T follicular helper cell (primary cell): ENCODE measurements at regions not wholly inside any gene's neighbourhood (a gene's known extent, or its start where the extent isn't known, plus 50 kb on each side); places are given as distances from the start of the nearest gene placed in this dataset.
"Not testable (repeated sequence)": the region's sequence is repeated elsewhere in the genome, so short reads cannot be mapped to it uniquely, and the experiment has no call there.

ENCODE experiments used
- DNase-seq: peaks from one replicate; pipeline ENCODE4 v3.0.0-alpha.2; 2020; ENCODE audit warnings: low read depth

- DNase-seq, result no peak
Observed at GRCh38 chr9:135295551-135296300, 183.9 kb upstream of the PPP1R26 start.

DNA sequence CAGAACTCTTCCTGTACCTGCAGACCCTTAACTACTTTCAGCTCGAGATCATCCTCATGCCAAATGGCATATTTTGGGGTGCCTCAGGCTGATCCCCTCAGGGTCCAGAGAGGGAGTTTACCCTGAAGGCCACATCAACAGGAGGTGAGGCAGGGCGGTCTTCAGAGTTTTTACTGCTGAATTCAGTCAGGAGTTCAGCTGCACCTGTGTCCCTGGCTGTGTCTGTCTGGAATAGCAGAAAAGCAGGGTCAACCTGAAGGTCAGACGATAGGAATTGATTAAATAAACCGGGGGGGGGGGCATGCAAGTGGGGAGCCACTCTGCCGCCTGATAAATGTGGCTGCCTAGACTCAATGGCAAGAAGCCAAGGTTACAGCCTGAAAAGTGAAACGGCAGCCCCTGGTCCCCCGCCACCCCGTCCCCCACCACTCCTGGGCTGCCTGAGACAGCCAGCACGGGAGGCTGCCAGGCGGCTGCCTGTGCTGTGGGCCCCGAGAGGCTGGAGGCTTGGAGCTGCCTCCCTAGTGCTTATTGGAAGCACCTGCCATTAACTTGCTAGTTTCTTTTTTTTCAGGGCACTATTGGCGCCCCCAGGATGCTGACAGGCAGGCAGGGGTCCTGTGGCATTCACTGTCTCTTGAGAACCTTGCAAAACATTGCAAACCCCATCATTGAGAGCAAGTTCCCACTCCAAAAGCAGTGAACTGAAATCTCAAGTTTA lies 182.7 kb upstream of the PPP1R26 start:
- DNase-seq, result no peak

DNA sequence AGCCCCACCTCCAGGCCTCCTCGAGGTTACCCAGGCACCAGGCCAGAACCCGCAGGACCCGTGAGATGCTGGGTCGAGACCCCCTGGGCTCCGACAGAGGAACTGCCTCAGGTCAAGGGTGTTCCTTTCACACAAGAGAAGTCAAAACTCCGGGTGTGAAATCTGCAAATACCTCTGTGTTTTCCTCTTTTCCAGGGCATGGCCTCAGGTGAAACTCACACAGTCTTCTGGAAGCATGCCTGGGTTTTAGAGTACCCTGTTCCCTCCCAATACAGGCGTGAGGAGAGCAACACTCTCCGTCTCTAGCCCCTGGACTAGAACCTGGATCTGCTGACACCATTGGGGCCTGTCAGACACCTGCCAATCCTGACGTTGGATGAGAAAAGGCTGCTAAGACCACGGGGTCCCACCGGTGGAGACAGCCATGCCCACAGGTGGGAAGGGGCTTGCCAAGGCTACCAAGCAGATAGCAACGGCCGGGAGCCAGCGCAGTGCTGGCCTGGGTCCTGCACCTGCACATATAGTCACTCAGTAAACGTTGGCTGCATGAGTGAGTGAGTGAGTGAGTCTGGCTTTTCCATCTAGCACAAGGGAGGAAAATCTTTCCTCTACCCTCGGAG lies 182.0 kb upstream of the PPP1R26 start:
- DNase-seq, result no peak

GRCh38 chr9:135299239-135299590 lies 180.4 kb upstream of the PPP1R26 start:
- no peak for DNase-seq

DNA sequence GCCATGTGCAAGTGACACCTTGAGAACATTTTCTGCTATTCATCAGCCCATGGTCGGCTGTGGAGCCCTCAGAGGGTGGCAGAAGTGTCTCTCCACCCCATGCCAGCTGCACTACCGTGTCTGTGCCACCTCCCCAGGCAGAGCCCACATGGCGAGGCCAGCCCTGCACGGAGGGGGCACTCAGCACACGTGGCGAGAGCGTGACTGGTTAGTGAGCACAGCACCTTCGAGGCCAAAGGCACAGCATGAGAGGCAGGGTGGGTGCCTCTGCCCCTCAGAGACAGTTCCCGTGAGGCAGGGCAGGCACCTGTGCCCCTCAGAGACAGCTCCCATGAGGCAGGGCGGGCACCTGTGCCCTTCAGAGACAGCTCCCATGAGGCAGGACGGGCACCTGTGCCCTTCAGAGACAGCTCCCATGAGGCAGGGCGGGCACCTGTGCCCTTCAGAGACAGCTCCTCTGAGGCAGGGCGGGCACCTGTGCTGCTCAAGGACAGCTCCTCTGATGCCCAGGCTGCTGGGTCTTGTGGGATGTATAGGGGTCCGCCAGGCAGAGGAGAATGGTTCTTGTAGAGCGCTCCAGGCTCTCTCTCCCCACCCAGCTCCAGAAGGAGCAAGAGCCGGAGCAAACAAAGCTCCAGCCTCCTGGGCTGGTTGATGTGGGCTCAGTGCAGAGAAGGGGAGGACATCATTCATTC lies 179.8 kb upstream of the PPP1R26 start:
- DNase-seq, result no peak

GRCh38 chr9:135300346-135301141 lies 179.0 kb upstream of the PPP1R26 start:
- no peak for DNase-seq

DNA sequence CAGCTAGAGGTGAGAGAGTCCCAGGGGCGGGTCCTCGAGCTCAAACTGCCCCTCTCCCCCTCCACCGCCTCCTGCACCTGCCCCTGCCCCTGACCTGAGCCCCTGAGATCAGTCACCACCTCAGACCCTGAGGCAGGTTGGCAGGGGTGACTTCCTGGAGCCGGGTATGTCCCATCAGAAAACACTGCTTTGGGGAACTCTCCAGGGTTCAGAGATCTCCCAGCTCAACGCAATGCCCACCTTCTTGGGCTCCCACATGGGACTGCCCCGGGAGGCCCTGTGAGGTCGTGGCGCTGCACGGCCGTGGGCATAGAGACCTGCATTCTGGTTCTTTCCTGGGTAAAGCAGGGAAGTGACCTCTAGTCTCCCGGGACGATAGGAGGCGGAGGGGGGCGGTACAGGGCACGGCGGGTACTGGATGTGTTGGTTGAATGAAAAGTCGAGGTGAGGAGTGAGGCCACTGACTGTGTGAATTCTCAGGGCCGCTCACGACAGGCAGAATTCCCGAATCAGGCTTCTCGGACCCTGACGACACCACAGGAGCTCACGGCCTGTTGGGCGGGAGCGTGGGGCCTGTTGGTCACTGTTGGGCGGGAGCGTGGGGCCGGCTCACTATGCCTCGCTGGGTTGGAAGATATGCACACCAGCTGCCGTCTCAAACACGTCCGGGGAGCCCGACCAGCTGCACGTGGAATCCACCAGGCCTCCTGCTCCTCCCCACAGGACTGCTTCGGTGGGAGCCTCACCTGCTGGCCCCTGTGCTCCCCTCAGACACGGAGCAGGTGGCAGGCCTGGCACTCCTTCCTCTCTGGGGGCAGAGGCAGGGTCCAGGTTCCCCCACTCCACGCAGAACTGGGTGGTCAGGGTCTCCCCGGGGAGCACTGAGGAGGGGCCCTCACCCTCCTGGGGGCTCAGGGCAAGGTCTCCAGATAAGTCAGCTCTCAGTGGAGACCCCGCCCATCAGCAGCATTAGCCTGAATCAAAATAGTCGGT lies 178.0 kb upstream of the PPP1R26 start:
- DNase-seq, result no peak

DNA sequence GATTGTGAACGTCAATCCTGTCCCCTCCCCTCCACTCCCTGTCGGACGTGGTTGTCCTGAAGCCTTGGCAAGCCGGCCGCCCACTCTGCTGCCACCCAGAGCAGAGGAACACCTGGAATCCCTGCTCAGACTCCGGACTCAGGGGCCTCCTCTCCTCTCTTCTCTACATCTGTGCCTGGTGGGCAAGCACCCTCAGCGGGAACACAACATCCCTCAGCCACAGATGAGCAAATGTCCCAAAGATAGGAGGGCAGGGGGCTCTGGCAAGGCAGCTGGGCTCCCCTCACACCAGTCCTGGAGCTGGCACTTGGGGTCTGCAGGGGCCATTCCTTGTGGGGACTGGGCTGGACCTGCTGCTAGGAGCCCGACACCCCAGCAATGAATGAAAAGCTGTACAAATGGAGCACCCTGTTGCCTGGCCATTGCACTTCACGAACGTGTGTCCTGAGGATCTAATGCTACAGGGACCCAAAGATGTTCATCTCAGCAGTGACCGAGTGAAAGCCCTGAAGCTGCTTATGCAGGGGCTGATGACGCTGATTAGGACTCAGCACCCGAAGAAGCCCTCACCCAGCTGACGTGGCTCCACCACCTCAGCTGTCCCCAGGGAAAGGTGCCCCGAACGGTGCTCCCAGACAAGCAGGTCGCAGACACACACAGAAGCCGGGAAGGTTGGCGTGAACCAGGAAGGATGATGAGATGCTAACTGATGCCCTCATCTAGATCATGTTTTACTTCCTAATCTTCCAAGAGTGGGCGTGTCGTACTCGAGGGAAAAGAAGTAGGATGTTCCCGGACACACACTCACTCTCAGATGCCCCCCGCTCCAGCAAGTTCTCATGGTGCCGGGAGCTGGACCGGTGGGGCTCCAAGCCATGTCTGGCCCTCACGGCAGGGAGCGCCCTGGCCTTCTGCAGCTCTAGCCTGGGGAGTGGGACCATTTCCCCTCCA lies 177.0 kb upstream of the PPP1R26 start:
- DNase-seq, result no peak

DNA sequence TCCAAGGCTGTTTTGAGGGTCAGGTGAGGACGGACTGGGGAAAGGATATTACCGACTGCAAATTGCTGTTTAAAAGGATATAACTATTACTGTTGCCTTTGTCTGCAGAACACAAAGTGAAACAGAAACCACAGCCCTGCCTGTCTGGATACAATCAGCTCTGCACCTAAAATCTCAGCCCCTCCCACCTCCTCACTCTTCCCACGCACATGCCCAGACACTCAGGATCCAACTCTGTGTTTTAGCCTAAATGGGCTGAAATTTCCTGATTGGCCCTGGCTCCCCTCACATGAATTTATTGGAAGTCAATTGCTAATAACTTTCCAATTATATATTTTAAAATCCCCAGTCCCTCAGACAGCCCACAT lies 176.3 kb upstream of the PPP1R26 start:
- DNase-seq, result no peak

- DNase-seq, result no peak
Observed at GRCh38 chr9:135303865-135304499, 175.6 kb upstream of the PPP1R26 start.

DNA sequence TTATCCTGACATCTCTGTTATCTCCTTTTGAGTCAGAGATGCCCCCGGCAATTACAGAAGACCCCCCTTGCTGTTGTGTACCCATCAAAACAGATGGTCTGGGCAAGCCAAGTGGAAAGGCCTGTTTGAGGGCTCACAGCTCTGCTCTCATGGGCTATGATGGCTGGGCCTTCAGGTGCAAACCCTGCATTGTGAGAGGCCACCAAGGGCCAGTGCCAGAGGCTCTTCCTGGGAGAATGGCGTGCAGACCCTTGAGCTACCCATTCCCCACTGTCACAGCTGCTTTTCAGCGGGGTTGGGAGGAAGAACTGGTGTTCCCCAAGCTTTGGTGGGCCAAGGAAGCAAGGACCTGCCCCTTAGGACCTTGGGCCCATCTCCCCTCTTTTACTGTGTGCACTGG lies 174.7 kb upstream of the PPP1R26 start:
- DNase-seq, result no peak

DNA sequence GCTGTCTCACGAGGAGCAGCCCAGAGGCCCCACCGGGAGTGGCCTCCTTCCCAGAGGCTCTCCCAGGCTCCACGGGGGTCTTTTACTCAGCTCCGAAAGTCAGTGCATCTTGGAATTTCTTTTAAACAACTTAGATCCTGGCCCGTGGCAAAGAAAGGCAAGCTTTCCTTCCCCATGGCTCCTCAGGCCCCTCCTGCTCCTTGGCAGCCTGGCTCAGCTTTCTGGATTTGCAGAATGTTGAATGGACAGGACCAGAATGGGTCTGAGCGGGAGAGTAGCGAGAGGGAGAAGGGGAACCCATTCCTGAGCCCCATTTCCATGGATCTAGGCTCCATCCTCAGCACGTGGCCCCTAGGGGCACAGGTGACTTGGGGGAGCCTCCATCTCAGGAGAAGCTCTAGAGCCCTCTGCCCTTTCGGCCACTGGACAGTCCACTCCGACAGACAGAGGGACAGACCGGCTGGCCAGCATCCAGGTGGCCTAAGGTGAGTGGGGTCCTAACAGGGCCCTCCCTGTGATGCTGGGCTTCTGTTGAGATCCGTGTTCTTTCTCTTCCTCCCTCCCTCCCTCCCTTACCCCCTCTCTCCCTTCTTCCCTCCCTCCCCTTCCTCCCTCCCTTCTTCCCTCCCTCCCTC lies 173.9 kb upstream of the PPP1R26 start:
- DNase-seq, result no peak

DNA sequence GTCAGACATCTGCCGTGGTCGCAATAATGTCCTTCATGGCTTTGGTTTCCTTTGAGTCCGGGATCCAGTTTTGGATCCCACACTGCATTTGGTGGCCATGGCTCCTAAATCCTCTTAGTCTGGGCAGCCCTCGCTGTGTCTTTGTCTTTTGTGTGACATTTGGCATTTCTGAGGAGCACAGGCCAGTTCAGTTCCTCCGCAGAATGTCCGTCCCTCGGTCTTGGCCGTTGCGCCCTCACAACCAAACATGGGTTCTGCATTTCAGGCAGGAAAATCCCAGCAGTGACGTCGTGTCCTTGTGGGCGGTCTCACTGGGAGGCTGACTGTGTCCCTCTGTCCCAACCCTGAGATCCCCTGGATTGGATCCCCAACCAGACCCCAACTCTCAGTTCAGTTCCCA lies 172.9 kb upstream of the PPP1R26 start:
- no peak for DNase-seq

GRCh38 chr9:135307300-135307699 lies 172.3 kb upstream of the PPP1R26 start:
- no peak for DNase-seq

- DNase-seq, result not testable (repeated sequence)
Observed at GRCh38 chr9:135307919-135308318, 171.7 kb upstream of the PPP1R26 start.

- no peak for DNase-seq
Observed at GRCh38 chr9:135308821-135309762, 170.5 kb upstream of the PPP1R26 start.

DNA sequence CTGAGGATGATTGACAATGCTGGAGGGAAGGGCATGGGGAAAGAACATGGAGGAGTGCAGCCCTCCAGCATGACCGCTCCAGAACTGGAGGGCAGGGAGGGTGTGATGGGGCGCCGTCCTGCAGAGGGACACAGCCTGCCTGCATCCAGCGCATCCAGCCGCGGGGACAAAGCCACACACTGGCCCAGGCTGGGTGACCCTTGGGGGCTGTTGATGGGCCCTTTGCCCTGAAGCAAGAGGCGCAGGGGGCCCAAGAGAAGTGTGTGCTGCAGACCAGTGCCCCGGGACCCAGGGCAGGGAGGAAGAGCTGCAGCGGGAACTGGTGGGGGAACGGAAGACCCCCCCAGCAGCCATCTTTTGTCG lies 169.8 kb upstream of the PPP1R26 start:
- DNase-seq, result no peak
